HG02884 (cell line): ENCODE measurements at regions not wholly inside any gene's neighbourhood (a gene's known extent, or its start where the extent isn't known, plus 50 kb on each side); places are given as distances from the start of the nearest gene placed in this dataset.

Source experiments
- ATAC-seq: cut with Tn5 transposase; IDR thresholded peaks from one replicate; pipeline ENCODE4 v1.9.1; 2021; ENCODE audit warnings: mild to moderate bottlenecking, moderate library complexity; ENCODE audit not compliant: unreplicated experiment

DNA sequence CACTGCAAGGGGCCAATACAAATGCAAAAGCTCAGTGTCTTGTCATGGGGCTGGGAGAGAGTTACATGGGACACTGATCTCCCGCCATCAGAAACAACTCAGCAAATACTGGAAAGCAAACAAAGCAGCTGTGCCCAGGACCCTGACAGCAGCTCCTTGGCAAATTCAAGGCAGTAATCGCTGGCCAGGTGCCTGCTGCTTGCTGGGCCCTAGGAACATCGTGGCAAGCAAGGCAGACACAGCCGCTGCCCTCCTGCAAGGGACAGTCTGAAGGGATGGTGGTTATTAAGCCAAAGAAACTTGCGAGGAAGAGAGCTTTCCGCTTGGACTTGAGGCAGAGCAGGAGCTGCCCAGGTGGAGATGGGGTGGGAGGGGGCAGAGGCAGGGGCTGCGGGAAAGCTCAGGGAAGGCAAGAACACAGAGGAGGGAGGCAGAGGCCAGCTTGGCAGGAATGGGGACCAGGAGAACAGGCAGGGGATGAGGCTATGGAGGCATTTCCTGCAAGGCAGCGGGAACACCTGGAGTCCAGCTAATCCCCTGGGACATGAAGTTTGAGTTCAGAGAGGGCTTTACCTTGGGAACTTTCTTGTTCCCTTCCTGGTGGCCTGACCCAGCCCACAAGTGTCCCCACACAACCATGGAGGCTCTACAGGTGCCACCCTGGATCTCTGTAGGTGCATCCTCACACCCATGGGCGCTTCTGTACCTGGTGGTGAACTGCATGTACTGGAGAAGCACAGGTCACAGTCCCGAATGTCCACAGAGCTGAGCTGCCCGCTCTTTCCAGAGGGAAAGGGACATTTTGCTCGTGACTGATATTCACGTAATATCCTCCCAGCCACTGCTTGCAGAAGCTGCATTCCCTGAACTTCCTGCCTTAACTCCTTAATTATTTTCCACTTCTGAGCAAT, 78.7 kb upstream of the ATP2B2 start:
- ATAC-seq = no peak

DNA sequence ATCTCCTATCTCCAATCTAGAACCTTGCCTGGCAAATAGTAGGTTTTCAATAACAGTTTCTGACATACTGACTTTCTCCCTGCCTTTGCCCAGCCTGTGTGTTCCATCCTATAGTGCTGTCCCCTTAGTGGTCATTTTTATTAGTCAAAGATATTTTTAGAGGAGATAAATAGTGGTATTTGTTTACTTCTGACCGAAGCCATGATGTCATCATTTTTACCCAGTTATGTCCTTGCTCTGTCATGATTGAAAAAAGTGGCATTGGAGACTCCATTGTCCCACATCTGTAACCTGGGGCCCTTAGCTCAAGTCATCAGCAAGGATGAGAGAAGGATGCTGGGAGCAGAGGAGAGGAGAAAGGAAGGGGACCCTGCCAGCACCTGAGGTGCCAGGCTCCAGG, 80.6 kb upstream of the ATP2B2 start:
- no peak for ATAC-seq

DNA sequence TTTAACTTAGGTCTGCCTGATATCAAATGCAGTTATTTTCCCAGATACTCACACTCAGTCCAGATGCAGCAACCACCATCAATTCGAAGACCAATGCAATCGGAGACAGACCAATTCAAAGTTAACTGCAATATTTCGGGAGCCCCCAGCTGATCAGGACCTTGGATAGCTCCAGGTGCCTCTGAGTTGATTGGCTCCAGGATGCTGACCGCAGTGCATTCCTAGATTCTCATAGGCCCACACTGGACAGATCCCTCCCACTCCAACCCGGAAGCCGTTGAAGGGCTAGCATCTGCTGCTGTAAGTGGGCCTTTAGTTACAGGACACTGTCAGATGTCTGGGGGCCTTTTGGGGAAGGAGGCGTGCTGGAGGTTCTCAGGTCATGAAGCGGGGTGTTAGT, 89.5 kb upstream of the ATP2B2 start:
- ATAC-seq = no peak

- ATAC-seq = no peak
Measured at GRCh38 chr3:10596746-10597448, 91.5 kb upstream of the ATP2B2 start.

- ATAC-seq = no peak
Measured at GRCh38 chr3:10597733-10598132, 92.3 kb upstream of the ATP2B2 start.

DNA sequence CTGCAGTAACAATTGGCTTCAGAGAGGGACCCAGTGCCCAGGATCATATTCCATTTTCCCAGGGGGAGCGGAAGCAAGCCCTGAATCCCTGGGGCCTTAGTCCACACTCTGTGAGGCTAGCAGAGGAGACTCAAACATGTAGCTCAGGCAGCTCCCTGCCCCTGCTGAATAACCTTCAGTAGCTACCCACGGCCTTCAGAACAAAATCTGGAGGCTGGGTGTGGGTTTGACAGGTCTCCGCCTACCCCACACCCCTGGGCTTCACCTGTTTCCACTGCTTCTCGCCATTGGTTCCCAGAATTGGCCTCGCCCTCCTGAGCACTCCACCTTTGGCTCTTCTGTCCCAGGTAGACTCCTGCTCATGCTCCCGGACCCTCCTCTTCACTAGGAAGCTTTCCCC, 93.6 kb upstream of the ATP2B2 start:
- ATAC-seq = no peak

GRCh38 chr3:10599444-10599843, 94.1 kb upstream of the ATP2B2 start:
- ATAC-seq = no peak

DNA sequence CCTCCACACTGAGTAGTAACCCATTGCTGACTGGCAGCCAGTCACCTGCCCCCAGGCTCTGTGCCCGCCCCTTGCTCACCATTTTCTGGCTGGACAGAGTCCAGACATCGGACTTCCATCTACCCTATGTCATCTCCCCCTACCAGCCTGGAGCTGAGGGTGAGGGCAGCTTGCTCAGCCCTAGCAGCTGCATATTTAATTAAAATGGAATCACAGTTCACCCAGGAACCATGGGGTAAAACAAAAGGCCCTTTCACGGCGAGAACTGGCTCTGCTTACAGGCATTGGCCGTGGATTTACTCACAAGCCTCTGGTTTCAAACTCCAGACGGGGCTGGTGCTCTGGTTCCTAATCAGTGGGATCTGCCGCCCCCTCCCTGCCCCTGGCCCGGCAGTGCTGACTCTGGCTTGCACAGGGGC, 94.9 kb upstream of the ATP2B2 start:
- ATAC-seq = no peak

DNA sequence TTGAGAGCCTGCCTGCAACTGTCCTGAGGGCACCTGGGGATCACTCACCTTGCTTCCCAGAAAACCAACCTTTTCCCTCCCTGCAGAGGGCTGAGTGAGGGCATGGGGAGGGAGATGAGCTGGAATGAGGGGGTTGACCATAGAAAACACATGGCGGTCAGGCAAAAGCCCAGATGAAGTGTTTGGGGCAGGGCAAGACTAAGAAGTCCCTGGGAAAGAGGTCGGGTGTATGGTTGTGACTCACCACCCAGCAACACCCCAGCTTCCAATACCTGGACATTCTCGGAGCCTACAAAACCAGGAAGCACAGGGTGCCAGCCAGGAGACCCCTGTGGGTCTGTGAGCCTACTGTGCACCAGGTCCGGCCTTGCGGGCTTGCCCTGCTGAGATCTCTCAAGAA, 95.3 kb upstream of the ATP2B2 start:
- ATAC-seq = no peak

GRCh38 chr3:10601151-10601856, 95.9 kb upstream of the ATP2B2 start:
- ATAC-seq = no peak

- no peak for ATAC-seq
Measured at GRCh38 chr3:10601857-10602230, 96.5 kb upstream of the ATP2B2 start.

GRCh38 chr3:10602271-10602670, 96.9 kb upstream of the ATP2B2 start:
- ATAC-seq = no peak

DNA sequence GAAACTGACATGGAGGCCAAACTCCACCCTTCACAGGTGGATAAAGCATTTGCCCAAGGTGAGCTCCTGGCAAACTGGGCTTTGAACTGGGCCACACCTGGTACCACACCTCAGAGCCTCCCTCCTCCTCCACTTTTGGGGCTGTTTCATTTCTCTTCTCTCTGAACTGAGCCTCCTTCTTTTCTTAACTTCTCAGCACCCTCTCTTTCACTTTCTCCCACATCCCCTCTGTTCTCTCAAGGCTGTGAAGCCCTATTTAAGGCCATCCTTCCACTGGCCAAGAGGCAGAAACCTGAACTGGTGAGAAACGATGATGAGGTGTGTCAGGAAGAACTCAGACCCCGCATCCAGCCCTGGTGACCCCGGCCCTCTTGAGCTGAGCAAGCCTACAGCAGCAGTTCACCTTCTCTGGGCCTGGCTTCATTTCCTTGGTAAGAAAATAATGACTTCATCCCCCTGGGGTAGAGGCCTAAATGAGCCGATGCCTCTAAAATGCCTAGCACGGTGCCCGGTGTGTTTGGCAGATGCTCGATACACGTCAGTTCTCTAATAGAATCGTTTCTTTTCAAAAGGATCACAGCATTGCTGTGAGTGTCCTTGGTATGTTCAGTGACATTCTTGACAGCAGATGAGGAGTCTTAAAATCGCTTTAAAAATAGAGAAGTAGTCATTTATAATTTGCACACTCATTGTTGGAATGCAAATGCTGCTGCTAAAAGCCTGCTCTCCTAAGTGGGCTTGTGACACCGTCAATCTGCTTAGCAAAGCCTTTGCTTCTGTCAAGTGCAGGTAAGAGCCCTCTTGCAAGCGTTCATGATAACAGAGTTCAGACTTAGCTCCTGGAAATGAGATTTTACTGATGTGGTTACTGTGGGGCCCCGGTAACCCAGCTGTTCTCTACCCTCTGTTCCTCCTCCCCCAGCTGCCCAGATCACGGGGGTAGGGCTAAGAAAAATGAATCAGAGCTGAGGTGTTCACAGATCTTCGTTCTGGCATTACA, 97.7 kb upstream of the ATP2B2 start:
- no peak for ATAC-seq

DNA sequence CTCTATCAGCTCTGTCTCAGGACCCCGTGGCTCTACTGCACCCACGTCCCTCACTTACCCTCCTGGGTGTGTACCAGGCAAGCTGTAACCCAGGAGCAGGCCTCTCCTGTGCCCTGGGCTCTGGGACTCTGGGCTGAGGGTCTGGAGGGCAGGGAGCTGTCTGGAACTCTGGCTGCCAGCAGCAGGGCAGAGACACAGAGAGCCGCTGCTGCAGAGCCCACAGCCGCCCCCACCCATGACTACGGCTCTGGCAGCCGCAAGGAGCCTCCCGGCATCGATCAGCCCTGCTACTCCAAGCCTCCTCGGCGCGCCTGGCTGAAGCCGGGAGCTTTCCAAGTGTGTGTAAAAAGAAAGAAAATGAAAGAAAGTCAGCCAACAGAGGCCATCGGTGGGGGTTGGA, 103.7 kb upstream of the ATP2B2 start:
- no peak for ATAC-seq

DNA sequence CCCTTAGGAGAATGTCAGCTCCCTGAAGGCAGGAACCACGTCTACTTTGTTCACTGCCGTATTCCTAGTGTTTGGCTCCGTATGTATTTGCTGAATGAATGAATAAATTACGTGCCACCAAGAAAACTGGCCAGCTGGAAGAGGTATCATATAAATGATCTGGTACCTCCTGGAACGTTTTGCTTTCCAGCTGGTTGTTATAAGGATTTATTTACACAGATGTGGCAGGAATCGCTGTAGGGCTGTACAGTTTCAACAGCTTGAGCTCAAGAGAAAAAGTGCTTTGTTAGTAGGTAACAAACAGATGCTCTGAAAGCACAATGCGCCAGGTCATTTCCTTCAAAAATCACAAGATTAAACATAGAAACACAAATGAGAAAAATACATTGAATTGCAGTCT, 108.8 kb upstream of the ATP2B2 start:
- no peak for ATAC-seq

GRCh38 chr3:10615715-10616114, 110.3 kb upstream of the ATP2B2 start:
- ATAC-seq = no peak

- ATAC-seq = no peak
Measured at GRCh38 chr3:10616321-10616720, 110.9 kb upstream of the ATP2B2 start.

GRCh38 chr3:10619989-10620832, 114.8 kb upstream of the ATP2B2 start:
- no peak for ATAC-seq

DNA sequence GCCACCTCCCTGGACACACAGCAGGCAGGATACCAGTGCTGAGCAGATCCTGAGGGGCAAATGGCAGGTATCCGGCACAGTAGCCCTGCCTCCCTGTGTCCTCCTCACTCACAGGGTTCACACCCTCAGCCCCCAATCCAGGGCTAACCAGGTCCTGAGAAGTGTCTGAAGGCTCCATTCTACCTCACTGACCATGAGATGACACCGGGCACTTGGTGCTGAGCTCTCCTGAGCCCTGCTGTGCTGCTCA, 115.4 kb upstream of the ATP2B2 start:
- no peak for ATAC-seq
